B cell (primary cell): ENCODE measurements at regions not wholly inside any gene's neighbourhood (a gene's known extent, or its start where the extent isn't known, plus 50 kb on each side); places are given as distances from the start of the nearest gene placed in this dataset.

Experiments
- EZH2 ChIP-seq: IDR thresholded peaks from 2 replicates; pipeline ENCODE4 v1.6.1; 2012; ENCODE audit warnings: borderline replicate concordance, low read depth, mild to moderate bottlenecking, moderate library complexity, low read length; ENCODE audit not compliant: insufficient read depth, poor library complexity, severe bottlenecking
- TF ChIP-seq, protein P1 (sequence below): fragments of 200-600 bp; IDR thresholded peaks from one replicate; pipeline ENCODE4 v1.8.0; 2022; ENCODE audit warnings: antibody characterized with exemption, mild to moderate bottlenecking

DNA sequence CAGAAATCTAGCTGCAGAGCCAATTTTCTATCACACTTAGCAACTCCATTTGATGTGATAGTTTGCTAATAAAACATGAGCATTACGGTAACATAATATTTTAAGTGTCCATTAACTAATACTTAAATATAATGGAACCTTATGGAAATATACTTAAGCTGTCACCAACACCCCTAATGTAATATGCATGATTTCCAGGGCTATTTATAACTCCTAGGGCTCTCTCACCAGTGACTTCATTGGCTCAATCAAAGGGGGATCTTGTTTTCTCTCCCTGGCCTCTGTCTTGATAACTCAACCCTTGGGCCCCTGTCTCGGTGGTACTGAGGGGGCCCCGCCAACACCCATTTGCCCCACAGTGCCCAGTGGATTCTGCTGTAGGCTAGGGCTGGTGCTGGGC is 170.4 kb downstream of the SALL1 start:
- TF ChIP-seq EZH2 = no peak
- TF ChIP-seq, protein P1, sequence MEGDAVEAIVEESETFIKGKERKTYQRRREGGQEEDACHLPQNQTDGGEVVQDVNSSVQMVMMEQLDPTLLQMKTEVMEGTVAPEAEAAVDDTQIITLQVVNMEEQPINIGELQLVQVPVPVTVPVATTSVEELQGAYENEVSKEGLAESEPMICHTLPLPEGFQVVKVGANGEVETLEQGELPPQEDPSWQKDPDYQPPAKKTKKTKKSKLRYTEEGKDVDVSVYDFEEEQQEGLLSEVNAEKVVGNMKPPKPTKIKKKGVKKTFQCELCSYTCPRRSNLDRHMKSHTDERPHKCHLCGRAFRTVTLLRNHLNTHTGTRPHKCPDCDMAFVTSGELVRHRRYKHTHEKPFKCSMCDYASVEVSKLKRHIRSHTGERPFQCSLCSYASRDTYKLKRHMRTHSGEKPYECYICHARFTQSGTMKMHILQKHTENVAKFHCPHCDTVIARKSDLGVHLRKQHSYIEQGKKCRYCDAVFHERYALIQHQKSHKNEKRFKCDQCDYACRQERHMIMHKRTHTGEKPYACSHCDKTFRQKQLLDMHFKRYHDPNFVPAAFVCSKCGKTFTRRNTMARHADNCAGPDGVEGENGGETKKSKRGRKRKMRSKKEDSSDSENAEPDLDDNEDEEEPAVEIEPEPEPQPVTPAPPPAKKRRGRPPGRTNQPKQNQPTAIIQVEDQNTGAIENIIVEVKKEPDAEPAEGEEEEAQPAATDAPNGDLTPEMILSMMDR = no peak
